ENCODE measurements at regions not wholly inside any gene's neighbourhood (a gene's known extent, or its start where the extent isn't known, plus 50 kb on each side); places are given as distances from the start of the nearest gene placed in this dataset.

DNA sequence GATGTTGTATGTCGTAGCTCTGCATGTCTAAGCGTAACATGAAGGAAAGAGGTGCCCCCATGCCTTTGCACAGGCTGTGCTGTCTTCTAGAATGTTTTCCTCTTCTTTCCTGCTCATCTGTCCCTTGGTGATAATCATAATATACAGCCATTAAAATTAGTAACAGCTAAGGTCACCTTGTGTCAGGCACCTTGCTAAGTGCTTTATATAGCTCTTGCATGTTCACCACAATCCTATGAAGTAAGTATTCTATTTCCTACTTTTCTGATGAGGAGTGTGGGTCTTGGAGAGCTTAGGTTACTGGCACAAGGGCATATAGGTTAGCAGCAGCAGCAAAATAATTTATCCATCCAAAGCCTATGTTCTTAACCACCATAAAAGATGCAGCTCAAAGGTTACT, 754.4 kb downstream of the NTRK3 start (continued):
- TF ChIP-seq, protein P1, sequence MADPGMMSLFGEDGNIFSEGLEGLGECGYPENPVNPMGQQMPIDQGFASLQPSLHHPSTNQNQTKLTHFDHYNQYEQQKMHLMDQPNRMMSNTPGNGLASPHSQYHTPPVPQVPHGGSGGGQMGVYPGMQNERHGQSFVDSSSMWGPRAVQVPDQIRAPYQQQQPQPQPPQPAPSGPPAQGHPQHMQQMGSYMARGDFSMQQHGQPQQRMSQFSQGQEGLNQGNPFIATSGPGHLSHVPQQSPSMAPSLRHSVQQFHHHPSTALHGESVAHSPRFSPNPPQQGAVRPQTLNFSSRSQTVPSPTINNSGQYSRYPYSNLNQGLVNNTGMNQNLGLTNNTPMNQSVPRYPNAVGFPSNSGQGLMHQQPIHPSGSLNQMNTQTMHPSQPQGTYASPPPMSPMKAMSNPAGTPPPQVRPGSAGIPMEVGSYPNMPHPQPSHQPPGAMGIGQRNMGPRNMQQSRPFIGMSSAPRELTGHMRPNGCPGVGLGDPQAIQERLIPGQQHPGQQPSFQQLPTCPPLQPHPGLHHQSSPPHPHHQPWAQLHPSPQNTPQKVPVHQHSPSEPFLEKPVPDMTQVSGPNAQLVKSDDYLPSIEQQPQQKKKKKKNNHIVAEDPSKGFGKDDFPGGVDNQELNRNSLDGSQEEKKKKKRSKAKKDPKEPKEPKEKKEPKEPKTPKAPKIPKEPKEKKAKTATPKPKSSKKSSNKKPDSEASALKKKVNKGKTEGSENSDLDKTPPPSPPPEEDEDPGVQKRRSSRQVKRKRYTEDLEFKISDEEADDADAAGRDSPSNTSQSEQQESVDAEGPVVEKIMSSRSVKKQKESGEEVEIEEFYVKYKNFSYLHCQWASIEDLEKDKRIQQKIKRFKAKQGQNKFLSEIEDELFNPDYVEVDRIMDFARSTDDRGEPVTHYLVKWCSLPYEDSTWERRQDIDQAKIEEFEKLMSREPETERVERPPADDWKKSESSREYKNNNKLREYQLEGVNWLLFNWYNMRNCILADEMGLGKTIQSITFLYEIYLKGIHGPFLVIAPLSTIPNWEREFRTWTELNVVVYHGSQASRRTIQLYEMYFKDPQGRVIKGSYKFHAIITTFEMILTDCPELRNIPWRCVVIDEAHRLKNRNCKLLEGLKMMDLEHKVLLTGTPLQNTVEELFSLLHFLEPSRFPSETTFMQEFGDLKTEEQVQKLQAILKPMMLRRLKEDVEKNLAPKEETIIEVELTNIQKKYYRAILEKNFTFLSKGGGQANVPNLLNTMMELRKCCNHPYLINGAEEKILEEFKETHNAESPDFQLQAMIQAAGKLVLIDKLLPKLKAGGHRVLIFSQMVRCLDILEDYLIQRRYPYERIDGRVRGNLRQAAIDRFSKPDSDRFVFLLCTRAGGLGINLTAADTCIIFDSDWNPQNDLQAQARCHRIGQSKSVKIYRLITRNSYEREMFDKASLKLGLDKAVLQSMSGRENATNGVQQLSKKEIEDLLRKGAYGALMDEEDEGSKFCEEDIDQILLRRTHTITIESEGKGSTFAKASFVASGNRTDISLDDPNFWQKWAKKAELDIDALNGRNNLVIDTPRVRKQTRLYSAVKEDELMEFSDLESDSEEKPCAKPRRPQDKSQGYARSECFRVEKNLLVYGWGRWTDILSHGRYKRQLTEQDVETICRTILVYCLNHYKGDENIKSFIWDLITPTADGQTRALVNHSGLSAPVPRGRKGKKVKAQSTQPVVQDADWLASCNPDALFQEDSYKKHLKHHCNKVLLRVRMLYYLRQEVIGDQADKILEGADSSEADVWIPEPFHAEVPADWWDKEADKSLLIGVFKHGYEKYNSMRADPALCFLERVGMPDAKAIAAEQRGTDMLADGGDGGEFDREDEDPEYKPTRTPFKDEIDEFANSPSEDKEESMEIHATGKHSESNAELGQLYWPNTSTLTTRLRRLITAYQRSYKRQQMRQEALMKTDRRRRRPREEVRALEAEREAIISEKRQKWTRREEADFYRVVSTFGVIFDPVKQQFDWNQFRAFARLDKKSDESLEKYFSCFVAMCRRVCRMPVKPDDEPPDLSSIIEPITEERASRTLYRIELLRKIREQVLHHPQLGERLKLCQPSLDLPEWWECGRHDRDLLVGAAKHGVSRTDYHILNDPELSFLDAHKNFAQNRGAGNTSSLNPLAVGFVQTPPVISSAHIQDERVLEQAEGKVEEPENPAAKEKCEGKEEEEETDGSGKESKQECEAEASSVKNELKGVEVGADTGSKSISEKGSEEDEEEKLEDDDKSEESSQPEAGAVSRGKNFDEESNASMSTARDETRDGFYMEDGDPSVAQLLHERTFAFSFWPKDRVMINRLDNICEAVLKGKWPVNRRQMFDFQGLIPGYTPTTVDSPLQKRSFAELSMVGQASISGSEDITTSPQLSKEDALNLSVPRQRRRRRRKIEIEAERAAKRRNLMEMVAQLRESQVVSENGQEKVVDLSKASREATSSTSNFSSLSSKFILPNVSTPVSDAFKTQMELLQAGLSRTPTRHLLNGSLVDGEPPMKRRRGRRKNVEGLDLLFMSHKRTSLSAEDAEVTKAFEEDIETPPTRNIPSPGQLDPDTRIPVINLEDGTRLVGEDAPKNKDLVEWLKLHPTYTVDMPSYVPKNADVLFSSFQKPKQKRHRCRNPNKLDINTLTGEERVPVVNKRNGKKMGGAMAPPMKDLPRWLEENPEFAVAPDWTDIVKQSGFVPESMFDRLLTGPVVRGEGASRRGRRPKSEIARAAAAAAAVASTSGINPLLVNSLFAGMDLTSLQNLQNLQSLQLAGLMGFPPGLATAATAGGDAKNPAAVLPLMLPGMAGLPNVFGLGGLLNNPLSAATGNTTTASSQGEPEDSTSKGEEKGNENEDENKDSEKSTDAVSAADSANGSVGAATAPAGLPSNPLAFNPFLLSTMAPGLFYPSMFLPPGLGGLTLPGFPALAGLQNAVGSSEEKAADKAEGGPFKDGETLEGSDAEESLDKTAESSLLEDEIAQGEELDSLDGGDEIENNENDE (IDR thresholded peaks at IDR 0.05; ENCODE audit: insufficient replicate concordance, low read length) = no peak
